Hepatocyte (in vitro differentiated cells): ENCODE measurements at regions not wholly inside any gene's neighbourhood (a gene's known extent, or its start where the extent isn't known, plus 50 kb on each side); places are given as distances from the start of the nearest gene placed in this dataset.

Experiments
- EZH2 ChIP-seq: fragments of 200-600 bp; sonication (generic); IDR thresholded peaks from 2 replicates; pipeline ENCODE4 v1.6.1; 2016; ENCODE audit warnings: antibody characterized with exemption, mild to moderate bottlenecking, borderline replicate concordance
- TF ChIP-seq, protein P1 (sequence below): fragments of 200-600 bp; sonication (generic); IDR thresholded peaks from 2 replicates; pipeline ENCODE4 v1.5.1; 2016; ENCODE audit warnings: antibody characterized with exemption, mild to moderate bottlenecking; ENCODE audit not compliant: poor library complexity

- TF ChIP-seq, protein P1, sequence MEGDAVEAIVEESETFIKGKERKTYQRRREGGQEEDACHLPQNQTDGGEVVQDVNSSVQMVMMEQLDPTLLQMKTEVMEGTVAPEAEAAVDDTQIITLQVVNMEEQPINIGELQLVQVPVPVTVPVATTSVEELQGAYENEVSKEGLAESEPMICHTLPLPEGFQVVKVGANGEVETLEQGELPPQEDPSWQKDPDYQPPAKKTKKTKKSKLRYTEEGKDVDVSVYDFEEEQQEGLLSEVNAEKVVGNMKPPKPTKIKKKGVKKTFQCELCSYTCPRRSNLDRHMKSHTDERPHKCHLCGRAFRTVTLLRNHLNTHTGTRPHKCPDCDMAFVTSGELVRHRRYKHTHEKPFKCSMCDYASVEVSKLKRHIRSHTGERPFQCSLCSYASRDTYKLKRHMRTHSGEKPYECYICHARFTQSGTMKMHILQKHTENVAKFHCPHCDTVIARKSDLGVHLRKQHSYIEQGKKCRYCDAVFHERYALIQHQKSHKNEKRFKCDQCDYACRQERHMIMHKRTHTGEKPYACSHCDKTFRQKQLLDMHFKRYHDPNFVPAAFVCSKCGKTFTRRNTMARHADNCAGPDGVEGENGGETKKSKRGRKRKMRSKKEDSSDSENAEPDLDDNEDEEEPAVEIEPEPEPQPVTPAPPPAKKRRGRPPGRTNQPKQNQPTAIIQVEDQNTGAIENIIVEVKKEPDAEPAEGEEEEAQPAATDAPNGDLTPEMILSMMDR = no peak
- no peak for TF ChIP-seq EZH2
Observed at GRCh38 chr22:49508561-49508960, 319.1 kb downstream of the BRD1 start.
